ENCODE measurements at regions not wholly inside any gene's neighbourhood (a gene's known extent, or its start where the extent isn't known, plus 50 kb on each side); places are given as distances from the start of the nearest gene placed in this dataset.
A peak's percentile ranks its signal among the peaks of the same experiment; 100 is the strongest.

DNA sequence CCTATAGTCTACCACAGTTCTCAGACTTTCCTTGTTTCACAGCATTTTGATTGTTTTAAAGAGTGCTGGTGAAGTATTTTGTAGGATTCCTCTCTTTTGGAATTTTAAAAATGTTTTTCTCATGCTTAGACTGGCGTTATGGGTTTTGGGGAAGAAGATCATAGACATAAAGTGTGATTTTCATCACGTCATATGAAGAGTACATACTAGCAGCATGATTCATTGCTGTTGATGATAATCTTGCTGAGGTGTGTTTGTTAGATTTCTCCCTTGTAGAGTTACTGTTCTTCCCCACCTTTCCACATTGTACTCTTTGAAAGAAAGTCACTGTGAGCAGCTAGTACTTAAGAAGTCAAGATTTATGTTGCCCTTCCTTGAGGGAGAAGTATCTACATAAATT lies 396.1 kb upstream of the GNPDA2 start:
- Histone ChIP-seq H3K9me3 (replicated peaks in 1 of 3) (no peaks in the 10 kb centered on the region), H3K36me3 (replicated peaks in 1 of 2) (no peaks in the 10 kb centered on the region), H3K27me3 (no peaks in the 10 kb centered on the region), H3K4me3 (no peak overlapping the region), H3K27ac (no peak overlapping the region), H3K4me1 (replicated peaks in 1 of 2) (no peaks in the 10 kb centered on the region)
- intact Hi-C loops (cut with DNase I): no loop called here
- no peak for TF ChIP-seq POLR2A (IDR thresholded peaks at IDR 0.05)
- TF ChIP-seq, protein P1, sequence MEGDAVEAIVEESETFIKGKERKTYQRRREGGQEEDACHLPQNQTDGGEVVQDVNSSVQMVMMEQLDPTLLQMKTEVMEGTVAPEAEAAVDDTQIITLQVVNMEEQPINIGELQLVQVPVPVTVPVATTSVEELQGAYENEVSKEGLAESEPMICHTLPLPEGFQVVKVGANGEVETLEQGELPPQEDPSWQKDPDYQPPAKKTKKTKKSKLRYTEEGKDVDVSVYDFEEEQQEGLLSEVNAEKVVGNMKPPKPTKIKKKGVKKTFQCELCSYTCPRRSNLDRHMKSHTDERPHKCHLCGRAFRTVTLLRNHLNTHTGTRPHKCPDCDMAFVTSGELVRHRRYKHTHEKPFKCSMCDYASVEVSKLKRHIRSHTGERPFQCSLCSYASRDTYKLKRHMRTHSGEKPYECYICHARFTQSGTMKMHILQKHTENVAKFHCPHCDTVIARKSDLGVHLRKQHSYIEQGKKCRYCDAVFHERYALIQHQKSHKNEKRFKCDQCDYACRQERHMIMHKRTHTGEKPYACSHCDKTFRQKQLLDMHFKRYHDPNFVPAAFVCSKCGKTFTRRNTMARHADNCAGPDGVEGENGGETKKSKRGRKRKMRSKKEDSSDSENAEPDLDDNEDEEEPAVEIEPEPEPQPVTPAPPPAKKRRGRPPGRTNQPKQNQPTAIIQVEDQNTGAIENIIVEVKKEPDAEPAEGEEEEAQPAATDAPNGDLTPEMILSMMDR (IDR thresholded peaks at IDR 0.05): no peak
- WGBS, 4 donors: 64 to 70% (median 67%) methylated on average over 2 of the region's 2 CpGs
- no peak for DNase-seq

DNA sequence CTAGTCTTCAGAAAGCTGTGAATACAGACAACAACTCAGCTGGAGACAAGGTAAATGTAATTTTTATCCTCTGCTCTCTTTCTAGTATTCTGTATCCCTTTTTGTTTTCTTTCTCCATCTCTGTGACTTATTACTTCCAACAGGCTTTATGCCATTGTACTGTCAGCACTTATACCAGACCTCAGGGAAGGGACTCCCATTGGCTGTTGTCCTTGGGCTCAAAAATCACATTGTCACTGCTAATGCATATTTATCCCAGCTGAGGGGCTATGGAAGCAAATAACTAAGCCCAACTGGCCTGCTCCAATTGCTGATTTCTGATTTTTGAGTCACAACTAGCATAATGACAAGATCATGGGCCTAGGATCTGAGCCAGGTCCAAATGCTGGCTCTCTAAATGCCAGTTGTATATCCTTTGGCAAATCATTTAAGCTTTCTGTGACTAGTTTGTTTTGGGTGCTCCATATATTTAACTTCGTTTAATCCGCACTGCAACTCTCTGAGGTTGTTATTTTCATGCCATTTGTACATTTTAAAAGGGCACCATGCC lies 395.1 kb upstream of the GNPDA2 start:
- Histone ChIP-seq H3K4me1 (replicated peaks in 1 of 2) (no peaks in the 10 kb centered on the region), H3K9me3 (replicated peaks in 1 of 3) (no peaks in the 10 kb centered on the region), H3K4me3 (no peak overlapping the region), H3K27me3 (no peaks in the 10 kb centered on the region), H3K36me3 (replicated peaks in 1 of 2) (no peaks in the 10 kb centered on the region), H3K27ac (no peak overlapping the region)
- TF ChIP-seq, protein P1 (IDR thresholded peaks at IDR 0.05): no peak
- no peak for TF ChIP-seq POLR2A (IDR thresholded peaks at IDR 0.05)
- intact Hi-C loops (cut with DNase I): no loop called here
- no peak for DNase-seq
- 78 to 92% (median 82%) methylated on average over 2 of the region's 2 CpGs for WGBS, 4 donors

DNA sequence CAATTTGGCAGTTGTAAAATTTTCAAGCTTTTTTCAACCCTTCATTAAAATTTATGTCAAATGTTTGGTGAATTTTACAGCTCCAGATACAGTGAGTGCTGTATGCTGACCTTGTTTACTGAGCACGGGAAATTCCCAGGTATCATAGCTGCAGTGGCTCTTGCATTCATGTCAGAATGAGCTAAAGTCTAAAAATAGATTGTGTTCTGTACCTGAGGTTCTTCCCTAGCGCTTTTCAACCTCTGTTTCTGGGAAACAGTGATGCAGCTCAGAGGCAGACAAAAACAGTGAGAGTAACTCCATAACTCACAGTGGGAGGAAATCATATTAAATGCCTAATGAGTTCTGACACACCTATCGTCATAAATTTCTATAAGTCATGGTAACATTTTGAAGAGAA lies 393.8 kb upstream of the GNPDA2 start:
- peak in 1 of 7 donors; percentile 66 for DNase-seq
- 49 to 55% (median 50%) methylated on average over 3 of the region's 3 CpGs for WGBS, 4 donors
- Histone ChIP-seq H3K27me3 (no peaks in the 10 kb centered on the region), H3K4me1 (replicated peaks in 1 of 2) (no peaks in the 10 kb centered on the region), H3K36me3 (replicated peaks in 1 of 2) (no peaks in the 10 kb centered on the region), H3K4me3 (no peak overlapping the region), H3K27ac (no peak overlapping the region), H3K9me3 (replicated peaks in 1 of 3) (no peaks in the 10 kb centered on the region)
- intact Hi-C loops (cut with DNase I): no loop called here
- TF ChIP-seq, protein P1 (IDR thresholded peaks at IDR 0.05): no peak
- TF ChIP-seq POLR2A (IDR thresholded peaks at IDR 0.05): no peak

DNA sequence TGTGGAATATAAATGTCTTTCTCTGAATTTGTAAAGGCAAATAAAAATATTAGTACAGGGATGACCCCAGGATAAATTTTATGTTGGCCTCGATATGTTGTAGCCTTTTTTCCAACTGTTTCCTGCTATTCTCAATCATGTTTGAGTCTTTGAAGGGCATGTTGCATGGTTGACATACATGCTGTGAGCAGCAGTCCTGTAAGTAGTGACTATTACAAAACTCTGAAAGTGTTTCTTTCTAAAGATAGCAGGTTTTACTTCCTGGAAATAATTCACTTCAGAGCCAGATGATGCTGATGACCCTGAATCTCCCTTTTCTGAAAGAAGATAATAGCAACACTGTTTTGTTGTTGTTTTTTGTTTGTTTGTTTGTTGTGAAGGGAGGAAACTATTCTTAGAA lies 393.0 kb upstream of the GNPDA2 start:
- H3K27ac ChIP-seq: no peak overlapping the region
- no peak overlapping the region for H3K4me3 ChIP-seq
- H3K36me3 ChIP-seq (replicated peaks in 1 of 2): no peaks in the 10 kb centered on the region
- H3K4me1 ChIP-seq (replicated peaks in 1 of 2): no peaks in the 10 kb centered on the region
- intact Hi-C loops (cut with DNase I): no loop called here
- DNase-seq: no peak
- no peaks in the 10 kb centered on the region for H3K9me3 ChIP-seq (replicated peaks in 1 of 3)
- 27 to 47% (median 40%) methylated on average over 1 of the region's 1 CpG for WGBS, 4 donors
- H3K27me3 ChIP-seq: no peaks in the 10 kb centered on the region
- TF ChIP-seq, protein P1 (IDR thresholded peaks at IDR 0.05): no peak
- no peak for TF ChIP-seq POLR2A (IDR thresholded peaks at IDR 0.05)
